H9 (cell line): ENCODE measurements at regions not wholly inside any gene's neighbourhood (a gene's known extent, or its start where the extent isn't known, plus 50 kb on each side); places are given as distances from the start of the nearest gene placed in this dataset.
"Not testable (repeated sequence)": the region's sequence is repeated elsewhere in the genome, so short reads cannot be mapped to it uniquely, and the experiment has no call there.

Source experiments
- DNase-seq: peaks from one replicate; pipeline ENCODE4 v3.0.0-alpha.2; 2017
- H2AFZ ChIP-seq: one replicate; pipeline ENCODE4 v1.6.1; 2013; ENCODE audit warnings: mild to moderate bottlenecking, low read length, control low read depth, moderate library complexity
- H2AK5ac ChIP-seq: 2 replicates; pipeline ENCODE4 v1.6.1; 2013; ENCODE audit warnings: low read length, control low read depth, mixed read lengths; ENCODE audit not compliant: insufficient read length
- H2BK120ac ChIP-seq: one replicate; pipeline ENCODE4 v1.6.1; 2013; ENCODE audit warnings: low read depth, mild to moderate bottlenecking, low read length, control low read depth, inconsistent platforms; ENCODE audit not compliant: poor library complexity, severe bottlenecking
- H2BK12ac ChIP-seq: 2 replicates; pipeline ENCODE4 v1.6.1; 2013; ENCODE audit warnings: low read length, control low read depth, mixed read lengths, low read depth; ENCODE audit not compliant: insufficient read length
- H2BK15ac ChIP-seq: 2 replicates; pipeline ENCODE4 v1.6.1; 2013; ENCODE audit warnings: low read depth, low read length, control low read depth
- H2BK20ac ChIP-seq: one replicate; pipeline ENCODE4 v1.6.1; 2013; ENCODE audit warnings: low read depth, mild to moderate bottlenecking, low read length, control low read depth, inconsistent platforms; ENCODE audit not compliant: poor library complexity, severe bottlenecking
- H2BK5ac ChIP-seq: 2 replicates; pipeline ENCODE4 v1.6.1; 2013; ENCODE audit warnings: low read length, control low read depth, mixed read lengths; ENCODE audit not compliant: insufficient read length
- H3K14ac ChIP-seq: 2 replicates; pipeline ENCODE4 v1.6.1; 2013; ENCODE audit warnings: low read length, control low read depth; ENCODE audit not compliant: insufficient read depth
- H3K18ac ChIP-seq: 2 replicates; pipeline ENCODE4 v1.6.1; 2013; ENCODE audit warnings: low read depth, mild to moderate bottlenecking, mixed read lengths, low read length, control low read depth; ENCODE audit not compliant: insufficient read length
- H3K23ac ChIP-seq: 2 replicates; pipeline ENCODE4 v1.6.1; 2013; ENCODE audit warnings: low read length, control low read depth, mixed read lengths, low read depth; ENCODE audit not compliant: insufficient read length
- H3K23me2 ChIP-seq: 2 replicates; pipeline ENCODE4 v1.6.1; 2013; ENCODE audit warnings: low read depth, mild to moderate bottlenecking, mixed read lengths, low read length, control low read depth; ENCODE audit not compliant: insufficient read length, poor library complexity, severe bottlenecking
- H3K27ac ChIP-seq: 2 replicates; pipeline ENCODE4 v1.5.1; 2013; ENCODE audit warnings: low read length, control low read depth, mixed read lengths, low read depth; ENCODE audit not compliant: insufficient read length
- H3K27me3 ChIP-seq: 2 replicates; pipeline ENCODE4 v1.6.1; 2013; ENCODE audit warnings: low read length, control low read depth, inconsistent platforms; ENCODE audit not compliant: insufficient read depth
- H3K4ac ChIP-seq: 2 replicates; pipeline ENCODE4 v1.6.1; 2013; ENCODE audit warnings: low read depth, mild to moderate bottlenecking, control low read depth, inconsistent platforms, low read length, moderate library complexity
- H3K4me1 ChIP-seq: 2 replicates; pipeline ENCODE4 v1.6.1; 2013; ENCODE audit warnings: low read length, control low read depth, inconsistent platforms; ENCODE audit not compliant: insufficient read depth
- H3K4me2 ChIP-seq: 2 replicates; pipeline ENCODE4 v1.6.1; 2013; ENCODE audit warnings: low read length, control low read depth, mixed read lengths; ENCODE audit not compliant: insufficient read length, insufficient read depth
- H3K56ac ChIP-seq: 2 replicates; pipeline ENCODE4 v1.6.1; 2013; ENCODE audit warnings: low read depth, mild to moderate bottlenecking, mixed read lengths, low read length, control low read depth; ENCODE audit not compliant: insufficient read length
- H3K79me1 ChIP-seq: 2 replicates; pipeline ENCODE4 v1.6.1; 2013; ENCODE audit warnings: low read depth, mild to moderate bottlenecking, moderate library complexity, low read length, control low read depth, inconsistent platforms; ENCODE audit not compliant: insufficient read depth, poor library complexity, severe bottlenecking
- H3K79me2 ChIP-seq: 2 replicates; pipeline ENCODE4 v1.6.1; 2013; ENCODE audit warnings: low read length, control low read depth, inconsistent platforms; ENCODE audit not compliant: insufficient read depth
- H3K9ac ChIP-seq: 2 replicates; pipeline ENCODE4 v1.6.1; 2013; ENCODE audit warnings: low read length, control low read depth, mixed read lengths; ENCODE audit not compliant: insufficient read length; ENCODE audit errors: extremely low read depth
- H3K9me3 ChIP-seq: one replicate; pipeline ENCODE4 v1.6.1; 2013; ENCODE audit warnings: low read depth, low read length, inconsistent platforms; ENCODE audit not compliant: control insufficient read depth
- H3T11ph ChIP-seq: one replicate; pipeline ENCODE4 v1.6.1; 2013; ENCODE audit warnings: mild to moderate bottlenecking, low read length, control low read depth, inconsistent platforms
- H4K20me1 ChIP-seq: one replicate; pipeline ENCODE4 v1.6.1; 2013; ENCODE audit not compliant: control insufficient read depth, insufficient read length, insufficient read depth
- H4K5ac ChIP-seq: 2 replicates; pipeline ENCODE4 v1.6.1; 2013; ENCODE audit warnings: low read depth, mild to moderate bottlenecking, mixed read lengths, low read length, control low read depth; ENCODE audit not compliant: insufficient read length
- H4K8ac ChIP-seq: replicated peaks from 2 replicates; pipeline ENCODE4 v1.6.1; 2013; ENCODE audit warnings: low read length, control low read depth, mixed read lengths, low read depth; ENCODE audit not compliant: insufficient read length
- H4K91ac ChIP-seq: 2 replicates; pipeline ENCODE4 v1.6.1; 2013; ENCODE audit warnings: low read depth, mild to moderate bottlenecking, moderate library complexity, mixed read lengths, low read length, control low read depth; ENCODE audit not compliant: insufficient read length
- H3K27ac Mint-ChIP-seq, 3 experiments: 2 replicates in 2 of 3; 3 replicates in 1 of 3; pipeline ENCODE4 v1.8.0; 2020 to 2021; ENCODE audit warnings: mixed read lengths in 3 of 3, mild to moderate bottlenecking in 1 of 3, moderate library complexity in 1 of 3
- H3K27me3 Mint-ChIP-seq: 2 replicates; pipeline ENCODE4 v1.8.0; 2021; ENCODE audit warnings: low read depth, mild to moderate bottlenecking, moderate library complexity, mixed read lengths
- H3K36me3 Mint-ChIP-seq, 3 experiments: 2 replicates in 2 of 3; 3 replicates in 1 of 3; pipeline ENCODE4 v1.8.0; 2020 to 2021; ENCODE audit warnings: low read depth in 3 of 3, mixed read lengths in 3 of 3; ENCODE audit not compliant: insufficient read depth in 1 of 3
- H3K4me1 Mint-ChIP-seq, 2 experiments: 2 replicates each; pipeline ENCODE4 v1.8.0; 2020; ENCODE audit warnings: mixed read lengths in 2 of 2
- H3K4me3 Mint-ChIP-seq, 2 experiments: 2 replicates in 1 of 2; 3 replicates in 1 of 2; pipeline ENCODE4 v1.8.0; 2020 to 2021; ENCODE audit warnings: mild to moderate bottlenecking in 2 of 2, mixed read lengths in 2 of 2, moderate library complexity in 1 of 2
- H3K9me3 Mint-ChIP-seq, 2 experiments: 2 replicates in 1 of 2; 3 replicates in 1 of 2; pipeline ENCODE4 v1.8.0; 2020; ENCODE audit warnings: mild to moderate bottlenecking in 2 of 2, mixed read lengths in 2 of 2, moderate library complexity in 1 of 2
- CTCF ChIP-seq: fragments of 200-600 bp; sonication (generic); conservative IDR thresholded peaks from 3 replicates; pipeline ENCODE4 v1.8.0; 2021; ENCODE audit warnings: antibody characterized with exemption, mild to moderate bottlenecking
- WGBS: extraction: QIAGEN DNeasy Blood & Tissue Kit; methylation state at CpG from one replicate; pipeline ENCODE4 v1.1.7; 2013; ENCODE audit warnings: missing lambda C conversion rate, low lambda C conversion rate, mixed read lengths; ENCODE audit not compliant: insufficient read length; ENCODE audit errors: extremely low coverage; 5-methylcytosine and 5-hydroxymethylcytosine counted together

GRCh38 chr14:89667983-89668382 lies 250.9 kb upstream of the FOXN3 start:
- Histone ChIP-seq H2BK12ac (no peak overlapping the region), H3K79me1 (no peaks in the 10 kb centered on the region), H3K56ac (no peak overlapping the region), H2BK120ac (no peak overlapping the region), H3K4me1 (no peaks in the 10 kb centered on the region), H3K14ac (no peak overlapping the region; the same call in 1 of the 2 replicates), H2AK5ac (no peak overlapping the region), H4K91ac (no peak overlapping the region), H3K23ac (no peak overlapping the region), H4K8ac (no peak overlapping the region), H3K4me2 (no peak overlapping the region), H3T11ph (no peak overlapping the region), H3K9ac (no peak overlapping the region), H3K18ac (no peak overlapping the region), H3K23me2 (no peaks in the 10 kb centered on the region), H2AFZ (no peak overlapping the region), H3K4ac (no peak overlapping the region), H4K20me1 (no peaks in the 10 kb centered on the region), H3K79me2 (no peaks in the 10 kb centered on the region), H3K9me3 (no peaks in the 10 kb centered on the region), H2BK5ac (no peak overlapping the region), H4K5ac (no peak overlapping the region), H2BK20ac (no peak overlapping the region), H3K27ac (no peak overlapping the region), H2BK15ac (no peak overlapping the region), H3K27me3 (no peaks in the 10 kb centered on the region)
- Mint-ChIP-seq H3K9me3 (peaks cover 6 to 18% of the 10 kb centered on the region in 2 experiments), H3K27me3 (peaks cover 4% of the 10 kb centered on the region), H3K4me3 (no peak overlapping the region), H3K36me3 (peaks cover 6 to 13% (median 10%) of the 10 kb centered on the region in 3 experiments), H3K27ac (peak overlapping the region in 1 of 3 experiments; percentile 4; a peak in 2 of 7 replicates), H3K4me1 (peaks cover 0 to 5% of the 10 kb centered on the region in 2 experiments; a peak in 1 of 4 replicates)
- DNase-seq, result no peak
- TF ChIP-seq CTCF, result no peak
- no CpG with 5 or more reads among the region's 7 CpGs for WGBS

DNA sequence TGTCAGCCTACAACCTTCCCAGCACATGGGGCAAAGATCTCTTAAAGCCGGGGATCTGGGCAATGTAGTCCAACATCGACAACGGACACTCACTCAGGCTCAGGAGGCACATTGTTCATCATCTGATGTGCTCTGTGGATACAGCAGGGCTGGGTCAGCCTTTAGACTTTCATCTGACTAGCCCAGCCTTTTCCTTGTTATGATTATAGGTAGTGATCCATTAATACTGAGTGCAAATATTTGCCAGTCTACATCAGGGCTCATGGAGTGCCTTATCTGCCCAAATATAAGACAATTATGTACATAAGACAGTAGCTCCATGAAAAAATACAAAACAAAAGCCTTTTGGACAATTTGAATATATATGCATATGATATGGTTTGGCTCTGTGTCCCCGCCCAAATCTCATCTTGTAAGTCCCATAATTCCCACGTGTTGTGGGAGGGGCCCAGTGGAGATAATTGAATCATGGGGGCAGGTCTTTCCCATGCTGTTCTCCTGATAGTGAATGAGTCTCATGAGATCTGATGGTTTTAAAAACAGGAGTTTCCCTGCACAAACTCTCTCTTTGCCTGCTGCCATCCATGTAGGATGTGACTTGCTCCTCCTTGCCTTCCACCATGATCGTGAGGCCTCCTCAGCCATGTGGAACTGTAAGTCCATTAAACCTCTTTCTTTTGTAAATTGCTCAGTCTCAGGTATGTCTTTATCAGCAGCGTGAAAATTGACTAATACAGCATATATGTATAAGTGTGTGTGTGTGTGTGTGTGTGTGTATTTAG lies 248.5 kb upstream of the FOXN3 start:
- not testable (repeated sequence) for DNase-seq, H3K56ac ChIP-seq, H3K4me1 Mint-ChIP-seq, H2AFZ ChIP-seq, H3K27ac Mint-ChIP-seq, H4K8ac ChIP-seq, H2BK120ac ChIP-seq, H2BK5ac ChIP-seq, H3K27me3 Mint-ChIP-seq, H3K79me1 ChIP-seq, H3K79me2 ChIP-seq, H3K14ac ChIP-seq, H3K18ac ChIP-seq, H3K9ac ChIP-seq, H4K91ac ChIP-seq, H3K4ac ChIP-seq, H2AK5ac ChIP-seq, H3K4me1 ChIP-seq, H3K23me2 ChIP-seq, H3K4me3 Mint-ChIP-seq, H3K27me3 ChIP-seq, H4K20me1 ChIP-seq, H3T11ph ChIP-seq, H3K27ac ChIP-seq, H2BK20ac ChIP-seq, H3K9me3 ChIP-seq, H2BK12ac ChIP-seq, H2BK15ac ChIP-seq, H4K5ac ChIP-seq, H3K4me2 ChIP-seq, H3K23ac ChIP-seq
- no CpG with 5 or more reads among the region's 7 CpGs for WGBS
- peaks cover 6 to 13% (median 10%) of the 10 kb centered on the region in 3 experiments for H3K36me3 Mint-ChIP-seq
- peaks cover 6 to 18% of the 10 kb centered on the region in 2 experiments for H3K9me3 Mint-ChIP-seq
